Parathyroid adenoma (tissue), 2 donors: ENCODE measurements at regions not wholly inside any gene's neighbourhood (a gene's known extent, or its start where the extent isn't known, plus 50 kb on each side); places are given as distances from the start of the nearest gene placed in this dataset.

Experiments
- H2AFZ ChIP-seq: fragments of 300-600 bp; sonication (generic); one replicate; pipeline ENCODE4 v1.7.0; 2017; ENCODE audit warnings: antibody characterized with exemption, mild to moderate bottlenecking
- H3K27ac ChIP-seq: fragments of 300-600 bp; sonication (generic); one replicate; pipeline ENCODE4 v1.7.0; 2017
- H3K27me3 ChIP-seq: fragments of 300-600 bp; sonication (generic); one replicate; pipeline ENCODE4 v1.7.0; 2017; ENCODE audit warnings: low read length; ENCODE audit not compliant: control insufficient read depth, insufficient read depth
- H3K36me3 ChIP-seq: fragments of 300-600 bp; sonication (generic); one replicate; pipeline ENCODE4 v1.7.0; 2017; ENCODE audit warnings: low read length; ENCODE audit not compliant: control insufficient read depth, insufficient read depth
- H3K4me1 ChIP-seq: fragments of 300-600 bp; sonication (generic); one replicate; pipeline ENCODE4 v1.7.0; 2017; ENCODE audit warnings: control low read depth
- H3K4me2 ChIP-seq: fragments of 300-600 bp; sonication (generic); one replicate; pipeline ENCODE4 v1.7.0; 2017; ENCODE audit warnings: low read length
- H3K4me3 ChIP-seq: fragments of 300-600 bp; sonication (generic); one replicate; pipeline ENCODE4 v1.7.0; 2017; ENCODE audit warnings: low read depth, low read length
- H3K79me2 ChIP-seq: fragments of 300-600 bp; sonication (generic); one replicate; pipeline ENCODE4 v1.7.0; 2017; ENCODE audit warnings: control low read depth
- H3K9ac ChIP-seq: fragments of 300-600 bp; sonication (generic); one replicate; pipeline ENCODE4 v1.7.0; 2017; ENCODE audit warnings: mild to moderate bottlenecking
- H3K9me3 ChIP-seq: fragments of 300-600 bp; sonication (generic); one replicate; pipeline ENCODE4 v1.7.0; 2017; ENCODE audit warnings: low read length; ENCODE audit not compliant: control insufficient read depth
- TF ChIP-seq, protein P1 (sequence below): fragments of 300-600 bp; sonication (generic); IDR thresholded peaks from one replicate; pipeline ENCODE4 v1.7.0; 2017; ENCODE audit warnings: antibody characterized with exemption, mild to moderate bottlenecking
- donor health status: primary hyperparathyroidism.

GRCh38 chr6:164007881-164008280, 593.4 kb downstream of the QKI start:
- Histone ChIP-seq H3K9me3 (no peaks in the 10 kb centered on the region), H2AFZ (no peak overlapping the region), H3K9ac (no peak overlapping the region), H3K4me2 (no peak overlapping the region), H3K79me2 (no peaks in the 10 kb centered on the region), H3K4me3 (no peak overlapping the region), H3K27me3 (peaks cover 3% of the 10 kb centered on the region), H3K27ac (no peak overlapping the region), H3K4me1 (no peaks in the 10 kb centered on the region), H3K36me3 (no peaks in the 10 kb centered on the region)
- TF ChIP-seq, protein P1, sequence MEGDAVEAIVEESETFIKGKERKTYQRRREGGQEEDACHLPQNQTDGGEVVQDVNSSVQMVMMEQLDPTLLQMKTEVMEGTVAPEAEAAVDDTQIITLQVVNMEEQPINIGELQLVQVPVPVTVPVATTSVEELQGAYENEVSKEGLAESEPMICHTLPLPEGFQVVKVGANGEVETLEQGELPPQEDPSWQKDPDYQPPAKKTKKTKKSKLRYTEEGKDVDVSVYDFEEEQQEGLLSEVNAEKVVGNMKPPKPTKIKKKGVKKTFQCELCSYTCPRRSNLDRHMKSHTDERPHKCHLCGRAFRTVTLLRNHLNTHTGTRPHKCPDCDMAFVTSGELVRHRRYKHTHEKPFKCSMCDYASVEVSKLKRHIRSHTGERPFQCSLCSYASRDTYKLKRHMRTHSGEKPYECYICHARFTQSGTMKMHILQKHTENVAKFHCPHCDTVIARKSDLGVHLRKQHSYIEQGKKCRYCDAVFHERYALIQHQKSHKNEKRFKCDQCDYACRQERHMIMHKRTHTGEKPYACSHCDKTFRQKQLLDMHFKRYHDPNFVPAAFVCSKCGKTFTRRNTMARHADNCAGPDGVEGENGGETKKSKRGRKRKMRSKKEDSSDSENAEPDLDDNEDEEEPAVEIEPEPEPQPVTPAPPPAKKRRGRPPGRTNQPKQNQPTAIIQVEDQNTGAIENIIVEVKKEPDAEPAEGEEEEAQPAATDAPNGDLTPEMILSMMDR: no peak

GRCh38 chr6:164006459-164006858, 591.9 kb downstream of the QKI start:
- no peak overlapping the region for H3K4me3 ChIP-seq
- H3K27ac ChIP-seq: no peak overlapping the region
- no peaks in the 10 kb centered on the region for H3K9me3 ChIP-seq
- no peaks in the 10 kb centered on the region for H3K79me2 ChIP-seq
- no peaks in the 10 kb centered on the region for H3K4me1 ChIP-seq
- no peak overlapping the region for H3K9ac ChIP-seq
- TF ChIP-seq, protein P1: no peak
- H3K36me3 ChIP-seq: no peaks in the 10 kb centered on the region
- H2AFZ ChIP-seq: no peak overlapping the region
- H3K27me3 ChIP-seq: peaks cover 3% of the 10 kb centered on the region
- H3K4me2 ChIP-seq: no peak overlapping the region

DNA sequence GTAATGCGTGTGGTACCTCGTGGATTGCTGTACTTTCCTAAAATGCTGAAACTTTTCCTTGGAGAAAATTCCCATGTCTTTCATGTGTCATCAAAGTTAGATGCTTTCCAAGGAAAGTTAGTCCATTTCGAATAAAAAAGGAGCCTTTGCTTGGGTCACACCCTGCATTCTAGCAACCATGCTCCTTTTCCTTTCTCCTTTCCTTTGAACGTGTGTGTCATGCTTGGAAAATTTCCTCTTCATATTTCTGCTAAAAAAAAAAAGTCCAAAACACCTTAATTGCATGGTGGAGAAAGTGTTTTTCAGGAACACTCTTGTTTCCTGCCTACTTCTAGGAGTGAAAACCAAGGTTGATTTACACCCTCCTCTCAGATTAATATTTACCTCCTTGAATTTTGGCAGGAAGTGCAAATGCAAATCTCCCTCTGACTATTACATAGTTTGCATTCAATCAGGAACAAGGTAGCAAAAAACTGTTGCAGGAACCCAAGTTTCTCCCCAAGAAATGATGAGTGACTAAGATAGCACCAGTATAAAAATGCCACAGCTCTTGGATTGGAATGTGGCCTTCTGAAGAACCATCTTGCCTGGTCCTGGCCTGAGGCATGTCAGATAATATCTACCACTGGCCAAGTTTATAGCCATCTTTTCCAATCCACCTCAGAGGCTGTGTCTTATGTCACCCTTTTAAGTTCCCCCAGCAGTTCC, 590.6 kb downstream of the QKI start:
- no peak overlapping the region for H2AFZ ChIP-seq
- TF ChIP-seq, protein P1: no peak
- H3K27me3 ChIP-seq: peaks cover 3% of the 10 kb centered on the region
- H3K9ac ChIP-seq: no peak overlapping the region
- no peaks in the 10 kb centered on the region for H3K36me3 ChIP-seq
- H3K79me2 ChIP-seq: no peaks in the 10 kb centered on the region
- no peak overlapping the region for H3K4me2 ChIP-seq
- no peak overlapping the region for H3K27ac ChIP-seq
- H3K4me1 ChIP-seq: no peaks in the 10 kb centered on the region
- no peak overlapping the region for H3K4me3 ChIP-seq
- no peaks in the 10 kb centered on the region for H3K9me3 ChIP-seq

DNA sequence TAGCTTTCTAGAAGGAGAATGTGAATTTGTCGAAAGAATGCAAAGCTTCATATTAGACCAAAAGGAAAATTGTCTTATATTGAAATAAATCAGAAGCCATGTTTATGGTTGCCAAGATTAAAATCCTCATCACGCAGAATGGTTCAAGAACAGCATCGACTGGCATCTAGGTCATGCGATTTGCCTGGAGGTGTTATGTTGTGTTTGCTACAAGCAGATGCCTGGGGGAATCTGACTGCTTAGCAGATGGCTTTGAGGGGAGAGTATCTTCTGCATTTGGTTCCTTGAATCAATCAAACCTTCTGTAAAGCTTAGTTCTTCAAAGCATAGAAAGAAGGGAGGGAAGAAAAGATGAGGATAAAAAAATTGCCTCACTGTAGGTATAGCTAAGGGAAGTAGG, 585.8 kb downstream of the QKI start:
- no peak overlapping the region for H2AFZ ChIP-seq
- TF ChIP-seq, protein P1: no peak
- H3K9me3 ChIP-seq: no peaks in the 10 kb centered on the region
- H3K79me2 ChIP-seq: no peaks in the 10 kb centered on the region
- no peaks in the 10 kb centered on the region for H3K27me3 ChIP-seq
- H3K27ac ChIP-seq: no peak overlapping the region
- no peaks in the 10 kb centered on the region for H3K36me3 ChIP-seq
- no peak overlapping the region for H3K4me3 ChIP-seq
- no peak overlapping the region for H3K9ac ChIP-seq
- no peak overlapping the region for H3K4me2 ChIP-seq
- no peaks in the 10 kb centered on the region for H3K4me1 ChIP-seq

- no peaks in the 10 kb centered on the region for H3K4me1 ChIP-seq
- no peak overlapping the region for H3K4me2 ChIP-seq
- no peak overlapping the region for H3K27ac ChIP-seq
- H3K9me3 ChIP-seq: no peaks in the 10 kb centered on the region
- no peak overlapping the region for H3K9ac ChIP-seq
- H3K27me3 ChIP-seq: no peaks in the 10 kb centered on the region
- H3K4me3 ChIP-seq: no peak overlapping the region
- H3K79me2 ChIP-seq: no peaks in the 10 kb centered on the region
- TF ChIP-seq, protein P1: no peak
- H2AFZ ChIP-seq: no peak overlapping the region
- no peaks in the 10 kb centered on the region for H3K36me3 ChIP-seq
Measured at GRCh38 chr6:163999475-164000125, 585.1 kb downstream of the QKI start.
